Spleen (tissue), 7 donors: ENCODE measurements at regions not wholly inside any gene's neighbourhood (a gene's known extent, or its start where the extent isn't known, plus 50 kb on each side); places are given as distances from the start of the nearest gene placed in this dataset.

ENCODE experiments used
- POLR2A ChIP-seq, 3 donors: fragments of 450-650 bp; IDR thresholded peaks; one replicate each; pipeline ENCODE4 v1.5.1; 2017; ENCODE audit warnings: antibody characterized with exemption in 3 of 3, mild to moderate bottlenecking in 1 of 3
- POLR2AphosphoS5 ChIP-seq, 3 donors: sonication (generic); formaldehyde crosslinking; IDR thresholded peaks; one replicate each; pipeline ENCODE4 v1.5.1; 2017; ENCODE audit warnings: antibody characterized with exemption in 3 of 3
- TF ChIP-seq, protein P1 (sequence below), 11 experiments: fragments of 200-600 bp in 7 of 11; fragments of 450-650 bp in 4 of 11; sonication (generic) in 4 of 11; IDR thresholded peaks in 8 of 11; conservative IDR thresholded peaks in 3 of 11; 1 replicate in 7 of 11; 2 replicates in 4 of 11; pipeline versions ENCODE4 v1.4.0 to v1.8.0; 2016 to 2021; ENCODE audit warnings: antibody characterized with exemption in 11 of 11, inconsistent platforms in 4 of 11, mild to moderate bottlenecking in 1 of 11
- donor health status: DM: no; HTN: no; CAD: no; lungs with moderate emphysema.
- donor health status: DM: no; HTN: no; CAD: no.
- donor health status: DM: no; HTN: no; CAD: no.

DNA sequence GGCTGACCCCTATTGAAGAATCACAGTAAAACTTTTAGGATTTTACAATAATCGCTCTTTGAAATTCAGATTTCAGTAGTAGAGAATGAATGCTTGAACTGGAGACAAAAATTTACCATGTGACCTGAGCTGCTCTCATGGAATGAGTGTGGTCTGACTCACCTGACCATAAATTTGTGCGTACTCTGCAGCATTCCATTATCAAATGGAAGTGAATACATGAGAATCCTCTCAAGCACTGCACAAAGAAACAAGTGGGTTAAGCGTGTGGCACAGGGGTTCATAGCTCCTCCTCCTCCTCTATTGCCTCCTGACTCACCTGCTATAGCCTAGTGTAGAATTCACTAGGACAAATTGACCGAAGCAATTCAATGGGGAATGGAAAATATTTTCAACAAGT, 269.8 kb upstream of the CDH9 start:
- TF ChIP-seq POLR2AphosphoS5 (IDR thresholded peaks at IDR 0.05) (no peak), POLR2A (IDR thresholded peaks at IDR 0.05) (no peak)
- TF ChIP-seq, protein P1, sequence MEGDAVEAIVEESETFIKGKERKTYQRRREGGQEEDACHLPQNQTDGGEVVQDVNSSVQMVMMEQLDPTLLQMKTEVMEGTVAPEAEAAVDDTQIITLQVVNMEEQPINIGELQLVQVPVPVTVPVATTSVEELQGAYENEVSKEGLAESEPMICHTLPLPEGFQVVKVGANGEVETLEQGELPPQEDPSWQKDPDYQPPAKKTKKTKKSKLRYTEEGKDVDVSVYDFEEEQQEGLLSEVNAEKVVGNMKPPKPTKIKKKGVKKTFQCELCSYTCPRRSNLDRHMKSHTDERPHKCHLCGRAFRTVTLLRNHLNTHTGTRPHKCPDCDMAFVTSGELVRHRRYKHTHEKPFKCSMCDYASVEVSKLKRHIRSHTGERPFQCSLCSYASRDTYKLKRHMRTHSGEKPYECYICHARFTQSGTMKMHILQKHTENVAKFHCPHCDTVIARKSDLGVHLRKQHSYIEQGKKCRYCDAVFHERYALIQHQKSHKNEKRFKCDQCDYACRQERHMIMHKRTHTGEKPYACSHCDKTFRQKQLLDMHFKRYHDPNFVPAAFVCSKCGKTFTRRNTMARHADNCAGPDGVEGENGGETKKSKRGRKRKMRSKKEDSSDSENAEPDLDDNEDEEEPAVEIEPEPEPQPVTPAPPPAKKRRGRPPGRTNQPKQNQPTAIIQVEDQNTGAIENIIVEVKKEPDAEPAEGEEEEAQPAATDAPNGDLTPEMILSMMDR (IDR thresholded peaks at IDR 0.05 in 8 of 11, conservative IDR thresholded peaks at IDR 0.05 in 3 of 11): no peak
